Common myeloid progenitor, CD34-positive (primary cell): ENCODE measurements at regions not wholly inside any gene's neighbourhood (a gene's known extent, or its start where the extent isn't known, plus 50 kb on each side); places are given as distances from the start of the nearest gene placed in this dataset.

ENCODE experiments used
- CTCF ChIA-PET: fragments of 350-600 bp; sonication (Branson Sonifier 250); formaldehyde crosslinking; loops from one replicate; lab custom pipeline; 2021; ENCODE audit warnings: antibody characterized with exemption; lab: Charles Lee
- POLR2A ChIA-PET: fragments of 350-600 bp; sonication (Branson Sonifier 250); formaldehyde crosslinking; loops from one replicate; lab custom pipeline; 2021; ENCODE audit warnings: antibody characterized with exemption; lab: Charles Lee
- DNase-seq, 3 donors: peaks; one replicate each; pipeline versions ENCODE4 v3.0.0 to v3.0.0-alpha.2; 2013
- H3K27ac ChIP-seq, 2 experiments: 1 replicate in 1 of 2; 2 replicates in 1 of 2; pipeline ENCODE4 v1.7.0; 2013; ENCODE audit warnings: inconsistent platforms in 2 of 2, low read length in 2 of 2, mild to moderate bottlenecking in 2 of 2, low read depth in 1 of 2, moderate library complexity in 1 of 2; ENCODE audit not compliant: severe bottlenecking in 2 of 2, insufficient read depth in 1 of 2, poor library complexity in 1 of 2
- H3K27me3 ChIP-seq, 5 experiments: replicated peaks in 2 of 5; 1 replicate in 3 of 5; 2 replicates in 2 of 5; pipeline versions ENCODE4 v1.6.1 to v1.7.0; 2013; ENCODE audit warnings: low read length in 4 of 5, mild to moderate bottlenecking in 2 of 5, moderate library complexity in 2 of 5, inconsistent platforms in 1 of 5; ENCODE audit not compliant: insufficient read depth in 5 of 5, control insufficient read depth in 4 of 5
- H3K36me3 ChIP-seq, 4 experiments: 1 replicate in 2 of 4; 2 replicates in 2 of 4; pipeline versions ENCODE4 v1.6.1 to v1.7.0; 2013; ENCODE audit warnings: low read length in 3 of 4, control low read depth in 1 of 4, mild to moderate bottlenecking in 1 of 4; ENCODE audit not compliant: control insufficient read depth in 4 of 4, insufficient read depth in 4 of 4
- H3K4me1 ChIP-seq, 4 experiments: 1 replicate in 3 of 4; 2 replicates in 1 of 4; pipeline versions ENCODE4 v1.6.1 to v1.7.1; 2013; ENCODE audit warnings: low read length in 3 of 4, mild to moderate bottlenecking in 3 of 4, control low read depth in 1 of 4, inconsistent platforms in 1 of 4, moderate library complexity in 1 of 4; ENCODE audit not compliant: control insufficient read depth in 4 of 4, insufficient read depth in 4 of 4; ENCODE audit errors: control extremely low read depth in 1 of 4
- H3K4me3 ChIP-seq, 7 experiments: 1 replicate in 4 of 7; 2 replicates in 3 of 7; pipeline versions ENCODE4 v1.5.1 to v1.7.0; 2013; ENCODE audit warnings: mild to moderate bottlenecking in 7 of 7, low read length in 6 of 7, moderate library complexity in 6 of 7, inconsistent platforms in 2 of 7, low read depth in 2 of 7, control low read depth in 1 of 7; ENCODE audit not compliant: insufficient read depth in 4 of 7, control insufficient read depth in 1 of 7; ENCODE audit errors: extremely low read depth in 1 of 7
- H3K9me3 ChIP-seq, 5 experiments: 1 replicate in 4 of 5; 2 replicates in 1 of 5; pipeline versions ENCODE4 v1.6.1 to v1.7.1; 2013; ENCODE audit warnings: low read length in 4 of 5, mild to moderate bottlenecking in 2 of 5, inconsistent platforms in 1 of 5, low read depth in 1 of 5, moderate library complexity in 1 of 5; ENCODE audit not compliant: control insufficient read depth in 4 of 5, insufficient read depth in 2 of 5; ENCODE audit errors: control extremely low read depth in 1 of 5
- WGBS: methylation state at CpG from one replicate; pipeline ENCODE4 v1.1.5; 2013; ENCODE audit not compliant: insufficient coverage; 5-methylcytosine and 5-hydroxymethylcytosine counted together

DNA sequence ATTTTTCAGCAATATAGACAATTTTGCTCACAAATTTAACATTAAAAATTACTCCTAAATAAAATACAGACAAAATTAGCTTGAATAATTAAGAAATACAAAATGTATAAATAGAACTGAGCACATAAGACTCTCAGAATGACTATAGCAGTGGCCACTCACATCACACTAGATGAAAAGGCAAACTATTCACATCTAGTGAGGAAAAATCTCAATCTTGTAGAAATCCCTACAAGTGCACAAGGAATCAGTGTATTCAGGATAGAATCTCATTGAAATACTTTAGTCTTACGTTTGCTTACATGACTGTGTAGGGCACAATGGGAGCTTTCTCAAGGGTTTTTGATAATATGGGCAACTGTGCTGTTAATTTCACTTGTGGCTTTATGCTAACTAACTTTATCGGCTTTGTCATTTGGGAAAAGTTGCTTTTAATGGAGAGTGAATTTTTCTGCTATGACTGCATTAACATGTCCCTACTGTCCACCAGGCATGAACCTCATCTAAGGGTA is 678.9 kb upstream of the LRRTM4 start:
- Histone ChIP-seq H3K36me3 (no peaks in the 10 kb centered on the region), H3K27ac (no peak overlapping the region), H3K4me3 (no peak overlapping the region), H3K4me1 (no peaks in the 10 kb centered on the region), H3K9me3 (no peaks in the 10 kb centered on the region), H3K27me3 (no peaks in the 10 kb centered on the region)
- ChIA-PET CTCF (no interaction called here), POLR2A (no interaction called here)
- 100% methylated on average over 2 of the region's 2 CpGs for WGBS
- DNase-seq, result no peak

DNA sequence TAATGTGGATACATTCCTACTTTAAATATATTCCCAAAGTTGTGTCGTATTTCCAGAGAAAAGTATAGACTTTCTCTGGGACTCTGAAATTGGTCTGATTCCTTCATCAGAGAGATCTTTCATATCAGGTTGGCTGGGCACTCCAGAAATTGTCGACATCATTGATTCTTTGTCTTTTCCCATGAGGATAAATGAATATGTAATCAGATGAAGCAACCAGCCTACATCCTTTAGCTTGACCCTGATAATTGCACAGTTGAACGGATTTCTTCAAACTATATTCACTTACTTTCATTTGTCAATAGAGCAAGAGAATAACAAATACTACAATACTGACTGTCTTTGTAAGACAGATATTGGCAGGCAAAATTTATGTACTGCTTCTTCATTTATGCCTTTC is 680.2 kb upstream of the LRRTM4 start:
- no peak overlapping the region for H3K27ac ChIP-seq
- POLR2A ChIA-PET, result no interaction called here

DNA sequence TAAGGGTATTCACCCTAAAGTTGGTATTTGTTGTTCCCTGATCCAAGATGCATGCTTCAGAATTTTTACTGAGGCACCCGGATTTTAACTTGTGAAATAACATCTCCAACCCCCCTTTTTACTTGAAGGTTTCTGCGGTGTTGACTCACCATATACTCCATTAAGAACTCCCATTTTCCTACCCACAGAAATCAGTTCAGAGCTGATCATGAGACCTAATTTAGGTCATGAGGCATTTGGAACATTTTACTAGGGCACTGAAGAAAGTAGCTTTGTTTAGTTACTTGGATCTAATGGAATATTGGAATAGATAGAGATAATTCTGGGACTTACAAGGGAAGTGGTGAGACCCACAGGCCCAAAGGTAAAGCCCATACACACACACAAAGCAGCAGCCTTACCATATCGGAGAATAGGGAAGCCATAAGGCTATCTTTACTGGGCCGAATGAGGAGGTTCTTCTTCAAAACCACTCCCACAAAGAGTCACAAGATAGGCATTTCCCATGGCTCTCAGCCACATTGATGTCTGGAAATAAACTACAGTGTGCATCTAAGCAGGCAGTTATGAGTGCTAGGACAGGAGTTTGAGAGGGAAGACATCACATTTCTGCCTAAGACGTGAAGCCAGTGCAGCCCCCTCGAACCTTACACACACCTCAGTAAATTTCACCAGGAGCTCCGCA is 681.0 kb upstream of the LRRTM4 start:
- 100% methylated on average over 3 of the region's 7 CpGs for WGBS
- ChIA-PET POLR2A (no interaction called here), CTCF (no interaction called here)
- H3K27me3 ChIP-seq, result no peaks in the 10 kb centered on the region
- no peak overlapping the region for H3K27ac ChIP-seq
- DNase-seq, result no peak
- H3K36me3 ChIP-seq, result no peaks in the 10 kb centered on the region
- H3K4me1 ChIP-seq, result no peaks in the 10 kb centered on the region
- no peak overlapping the region for H3K4me3 ChIP-seq
- no peaks in the 10 kb centered on the region for H3K9me3 ChIP-seq

More for the DNA sequence above, 680.2 kb upstream of the LRRTM4 start:
- Histone ChIP-seq H3K9me3 (no peaks in the 10 kb centered on the region), H3K4me3 (no peak overlapping the region), H3K4me1 (no peaks in the 10 kb centered on the region), H3K36me3 (no peaks in the 10 kb centered on the region), H3K27me3 (no peaks in the 10 kb centered on the region)
- CTCF ChIA-PET, result no interaction called here
- no peak for DNase-seq
- WGBS, result 100% methylated on average over 2 of the region's 3 CpGs

GRCh38 chr2:78218066-78218465 is 695.9 kb upstream of the LRRTM4 start:
- Histone ChIP-seq H3K4me3 (no peak overlapping the region), H3K27me3 (no peaks in the 10 kb centered on the region), H3K4me1 (no peaks in the 10 kb centered on the region), H3K36me3 (no peaks in the 10 kb centered on the region), H3K9me3 (no peaks in the 10 kb centered on the region), H3K27ac (no peak overlapping the region)
- WGBS, result 100% methylated on average over 1 of the region's 1 CpG
- ChIA-PET CTCF (no interaction called here), POLR2A (no interaction called here)
- DNase-seq, result no peak

DNA sequence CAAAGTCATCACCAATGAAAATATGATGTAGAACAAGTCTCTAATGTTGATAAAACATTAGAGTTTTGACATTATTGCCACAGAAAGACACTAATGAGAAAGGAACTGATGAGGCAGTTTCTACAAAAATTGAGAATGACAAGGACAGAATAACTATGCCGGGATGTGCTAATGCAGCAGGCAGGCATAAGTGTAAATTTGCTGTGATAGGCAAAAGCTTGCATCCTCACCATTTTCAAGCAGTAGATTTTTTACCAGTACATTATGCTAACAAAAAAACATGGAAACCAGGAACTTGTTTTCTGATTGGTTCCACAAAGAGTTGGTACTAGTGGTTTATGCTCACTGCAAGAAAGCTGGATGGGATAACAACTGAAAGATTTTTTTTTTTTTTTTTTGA is 715.5 kb upstream of the LRRTM4 start:
- POLR2A ChIA-PET, result no interaction called here
- H3K4me1 ChIP-seq, result no peaks in the 10 kb centered on the region
- CTCF ChIA-PET, result no interaction called here
- no peaks in the 10 kb centered on the region for H3K36me3 ChIP-seq
- no peak overlapping the region for H3K4me3 ChIP-seq
- no peaks in the 10 kb centered on the region for H3K9me3 ChIP-seq
- no peak for DNase-seq
- no peaks in the 10 kb centered on the region for H3K27me3 ChIP-seq
- WGBS, result no CpG with 5 or more reads among the region's 1 CpG
- H3K27ac ChIP-seq, result no peak overlapping the region

DNA sequence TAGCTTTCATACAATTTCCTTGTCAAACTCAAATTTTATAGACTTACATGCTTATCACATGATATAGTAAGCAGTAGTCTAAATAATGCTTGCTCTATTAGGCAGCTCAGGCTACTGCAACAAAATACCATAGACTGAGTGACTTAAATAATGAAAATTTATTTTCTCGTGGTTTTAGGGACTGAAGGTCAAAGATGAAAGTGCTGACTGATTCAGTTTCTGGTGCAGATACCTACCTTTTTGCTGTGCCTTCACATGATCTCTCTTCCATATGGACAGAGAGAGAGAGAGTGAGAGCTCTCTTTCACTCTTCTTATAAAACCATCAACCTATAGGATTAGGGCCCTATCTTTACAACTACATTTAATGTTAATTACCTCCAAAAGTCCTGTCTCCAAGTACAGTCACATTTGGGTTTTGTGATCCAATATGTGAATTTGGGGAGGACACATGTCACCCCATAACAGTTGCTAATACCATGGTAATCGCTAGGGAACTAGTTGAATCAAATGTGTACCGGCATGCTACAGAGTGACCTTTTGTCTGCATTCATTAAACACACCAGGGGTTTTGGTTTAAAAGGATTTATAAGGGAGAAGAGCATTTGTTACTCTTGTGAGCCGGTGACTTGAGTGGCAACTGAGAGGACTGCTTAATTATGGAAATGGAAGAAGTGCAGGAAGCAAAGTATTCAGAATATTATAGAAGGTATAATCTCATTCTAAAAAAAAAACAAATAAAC is 723.4 kb upstream of the LRRTM4 start:
- no peak for DNase-seq
- Histone ChIP-seq H3K4me1 (no peaks in the 10 kb centered on the region), H3K4me3 (no peak overlapping the region), H3K36me3 (no peaks in the 10 kb centered on the region), H3K27me3 (no peaks in the 10 kb centered on the region), H3K27ac (no peak overlapping the region), H3K9me3 (no peaks in the 10 kb centered on the region)
- WGBS, result 100% methylated on average over 1 of the region's 4 CpGs
- POLR2A ChIA-PET, result no interaction called here
- CTCF ChIA-PET, result no interaction called here

DNA sequence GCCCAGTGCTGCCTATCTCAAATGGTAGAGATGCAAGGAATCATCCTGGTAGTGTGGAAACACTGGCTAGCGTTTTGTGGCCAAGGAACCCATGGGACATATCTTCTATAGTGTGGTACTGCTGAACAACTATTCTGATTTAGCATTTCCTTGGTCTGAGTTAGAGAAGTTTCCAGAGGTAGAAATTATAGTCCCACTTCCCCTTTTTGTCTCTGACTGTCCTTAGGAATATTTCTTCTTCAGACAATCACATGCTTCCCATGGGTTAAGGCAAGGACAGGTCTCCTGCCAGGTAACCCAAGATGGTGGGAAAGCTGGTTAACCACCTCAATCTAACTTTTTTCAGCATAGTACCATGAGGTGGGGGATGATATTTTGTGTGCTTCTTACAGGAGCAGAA is 729.5 kb upstream of the LRRTM4 start:
- 100% methylated on average over 1 of the region's 1 CpG for WGBS
- H3K4me3 ChIP-seq, result no peak overlapping the region
- no peak overlapping the region for H3K27ac ChIP-seq
- H3K4me1 ChIP-seq, result no peaks in the 10 kb centered on the region
- no peaks in the 10 kb centered on the region for H3K9me3 ChIP-seq
- CTCF ChIA-PET, result no interaction called here
- H3K36me3 ChIP-seq, result no peaks in the 10 kb centered on the region
- no peak for DNase-seq
- no peaks in the 10 kb centered on the region for H3K27me3 ChIP-seq
- POLR2A ChIA-PET, result no interaction called here
